OCI-LY1 (cell line): ENCODE measurements at regions not wholly inside any gene's neighbourhood (a gene's known extent, or its start where the extent isn't known, plus 50 kb on each side); places are given as distances from the start of the nearest gene placed in this dataset.

ENCODE experiments used
- H2AFZ ChIP-seq: fragments of 200-600 bp; sonication (generic), shearing (Covaris generic); 2 replicates; pipeline ENCODE4 v1.6.0; 2014; ENCODE audit warnings: antibody characterized with exemption, mild to moderate bottlenecking, low read length
- H3F3A ChIP-seq: fragments of 200-600 bp; sonication (generic), shearing (Covaris generic); 2 replicates; pipeline ENCODE4 v1.6.0; 2014; ENCODE audit warnings: mild to moderate bottlenecking, antibody characterized with exemption, low read length, moderate library complexity; ENCODE audit not compliant: insufficient read depth
- H3K27ac ChIP-seq: fragments of 200-600 bp; sonication (generic); 2 replicates; pipeline ENCODE4 v1.5.1; 2014; ENCODE audit warnings: low read length, mixed run types, mild to moderate bottlenecking, low read depth; ENCODE audit not compliant: poor library complexity, severe bottlenecking
- H3K27me3 ChIP-seq: fragments of 200-600 bp; sonication (generic); 2 replicates; pipeline ENCODE4 v1.6.0; 2014; ENCODE audit warnings: antibody characterized with exemption, mild to moderate bottlenecking, low read length, moderate library complexity; ENCODE audit not compliant: insufficient read depth
- H3K36me3 ChIP-seq: fragments of 200-600 bp; sonication (generic); 2 replicates; pipeline ENCODE4 v1.6.1; 2014; ENCODE audit warnings: mild to moderate bottlenecking, antibody characterized with exemption, low read length, moderate library complexity, mixed read lengths; ENCODE audit not compliant: insufficient read depth
- H3K4me1 ChIP-seq: fragments of 200-600 bp; sonication (generic); 2 replicates; pipeline ENCODE4 v1.5.1; 2014; ENCODE audit warnings: mild to moderate bottlenecking, low read length, moderate library complexity; ENCODE audit not compliant: insufficient read depth, severe bottlenecking
- H3K4me2 ChIP-seq: fragments of 200-600 bp; sonication (generic), shearing (Covaris generic); 2 replicates; pipeline ENCODE4 v1.6.1; 2014; ENCODE audit warnings: low read length
- H3K4me3 ChIP-seq: fragments of 200-600 bp; sonication (generic); 2 replicates; pipeline ENCODE4 v1.5.1; 2014; ENCODE audit warnings: low read length, low read depth, mild to moderate bottlenecking, mixed read lengths; ENCODE audit not compliant: poor library complexity, severe bottlenecking
- H3K79me2 ChIP-seq: fragments of 200-600 bp; shearing (Covaris generic); 2 replicates; pipeline ENCODE4 v1.6.1; 2016; ENCODE audit warnings: mixed run types, low read length, mixed read lengths; ENCODE audit not compliant: insufficient read depth
- H3K9ac ChIP-seq: fragments of 200-600 bp; sonication (generic), shearing (Covaris generic); 2 replicates; pipeline ENCODE4 v1.6.1; 2014; ENCODE audit warnings: mild to moderate bottlenecking, low read length, mixed read lengths
- H3K9me2 ChIP-seq: fragments of 200-600 bp; sonication (generic), shearing (Covaris generic); 2 replicates; pipeline ENCODE4 v1.6.1; 2014; ENCODE audit warnings: low read depth, mild to moderate bottlenecking, low read length, mixed read lengths
- H3K9me3 ChIP-seq: fragments of 200-600 bp; shearing (Covaris generic); 2 replicates; pipeline ENCODE4 v1.6.1; 2014; ENCODE audit warnings: low read length, mixed read lengths
- H4K20me1 ChIP-seq: fragments of 200-600 bp; sonication (generic), shearing (Covaris generic); 2 replicates; pipeline ENCODE4 v1.6.0; 2016; ENCODE audit warnings: mild to moderate bottlenecking, low read length; ENCODE audit not compliant: insufficient read depth
- EZH2 ChIP-seq: fragments of 200-600 bp; sonication (generic), shearing (Covaris generic); IDR thresholded peaks from 2 replicates; pipeline ENCODE4 v1.8.0; 2017; ENCODE audit warnings: borderline replicate concordance, mixed run types, mild to moderate bottlenecking, antibody characterized with exemption, low read length, moderate library complexity, mixed read lengths
- TF ChIP-seq, protein P1 (sequence below): fragments of 200-600 bp; sonication (generic), shearing (Covaris generic); IDR thresholded peaks from 2 replicates; pipeline ENCODE4 v1.5.1; 2017; ENCODE audit warnings: mild to moderate bottlenecking, antibody characterized with exemption, low read length, moderate library complexity, mixed read lengths

DNA sequence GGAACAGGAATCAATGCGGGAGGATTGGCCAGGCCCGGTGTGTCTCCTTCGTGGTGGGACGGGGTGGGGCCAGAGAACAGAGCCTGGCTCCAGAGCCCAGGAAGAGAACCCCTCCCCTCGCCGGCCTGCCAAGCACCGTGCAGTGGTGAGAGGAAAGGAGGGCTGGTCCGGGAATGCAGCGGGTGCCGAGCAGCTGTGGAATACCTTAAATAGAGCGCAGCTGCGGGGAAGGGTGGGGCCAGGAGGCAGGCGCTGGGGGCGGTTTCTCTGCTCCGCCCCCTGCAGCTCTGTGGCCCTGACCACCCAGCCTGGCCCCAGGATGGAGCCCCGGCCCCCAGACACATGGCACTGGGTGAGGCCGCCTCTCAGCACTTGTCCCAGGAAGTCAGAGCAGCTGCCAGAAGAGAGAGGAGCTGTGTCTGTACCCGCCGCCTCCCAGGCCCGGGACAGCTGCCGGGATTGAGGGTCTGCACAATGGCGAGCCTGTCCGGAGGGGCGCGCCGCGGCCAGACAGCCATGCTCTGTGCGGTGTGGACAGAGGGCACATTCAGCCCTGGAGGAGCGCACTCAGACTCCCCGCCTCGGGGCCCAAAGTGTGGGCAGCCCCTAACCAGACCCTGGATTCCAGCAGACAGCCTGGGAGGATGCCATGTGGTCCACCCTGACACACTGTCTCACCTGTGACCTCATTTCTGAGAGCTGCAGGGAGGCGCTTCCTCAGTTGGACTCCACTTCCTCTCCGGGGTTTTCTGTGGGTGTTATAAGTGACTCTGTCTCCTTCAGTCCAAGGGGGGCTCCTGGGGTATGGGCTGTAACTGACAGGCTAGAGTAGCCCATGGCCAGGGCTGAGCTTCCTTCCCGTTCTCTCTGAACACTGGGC is 268.8 kb downstream of the SEC14L1 start:
- H3K4me3 ChIP-seq, result no peak overlapping the region
- H3K27me3 ChIP-seq, result no peaks in the 10 kb centered on the region
- H4K20me1 ChIP-seq, result no peaks in the 10 kb centered on the region
- no peak overlapping the region for H2AFZ ChIP-seq
- no peaks in the 10 kb centered on the region for H3K36me3 ChIP-seq
- no peak overlapping the region for H3K27ac ChIP-seq
- H3K9ac ChIP-seq, result no peak overlapping the region
- H3K79me2 ChIP-seq, result no peaks in the 10 kb centered on the region
- H3K4me1 ChIP-seq, result peaks cover 32% of the 10 kb centered on the region
- no peak overlapping the region for H3K4me2 ChIP-seq
- no peaks in the 10 kb centered on the region for H3K9me2 ChIP-seq
- no peaks in the 10 kb centered on the region for H3K9me3 ChIP-seq
- no peaks in the 10 kb centered on the region for H3F3A ChIP-seq
- TF ChIP-seq, protein P1, sequence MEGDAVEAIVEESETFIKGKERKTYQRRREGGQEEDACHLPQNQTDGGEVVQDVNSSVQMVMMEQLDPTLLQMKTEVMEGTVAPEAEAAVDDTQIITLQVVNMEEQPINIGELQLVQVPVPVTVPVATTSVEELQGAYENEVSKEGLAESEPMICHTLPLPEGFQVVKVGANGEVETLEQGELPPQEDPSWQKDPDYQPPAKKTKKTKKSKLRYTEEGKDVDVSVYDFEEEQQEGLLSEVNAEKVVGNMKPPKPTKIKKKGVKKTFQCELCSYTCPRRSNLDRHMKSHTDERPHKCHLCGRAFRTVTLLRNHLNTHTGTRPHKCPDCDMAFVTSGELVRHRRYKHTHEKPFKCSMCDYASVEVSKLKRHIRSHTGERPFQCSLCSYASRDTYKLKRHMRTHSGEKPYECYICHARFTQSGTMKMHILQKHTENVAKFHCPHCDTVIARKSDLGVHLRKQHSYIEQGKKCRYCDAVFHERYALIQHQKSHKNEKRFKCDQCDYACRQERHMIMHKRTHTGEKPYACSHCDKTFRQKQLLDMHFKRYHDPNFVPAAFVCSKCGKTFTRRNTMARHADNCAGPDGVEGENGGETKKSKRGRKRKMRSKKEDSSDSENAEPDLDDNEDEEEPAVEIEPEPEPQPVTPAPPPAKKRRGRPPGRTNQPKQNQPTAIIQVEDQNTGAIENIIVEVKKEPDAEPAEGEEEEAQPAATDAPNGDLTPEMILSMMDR, result no peak
- no peak for TF ChIP-seq EZH2

DNA sequence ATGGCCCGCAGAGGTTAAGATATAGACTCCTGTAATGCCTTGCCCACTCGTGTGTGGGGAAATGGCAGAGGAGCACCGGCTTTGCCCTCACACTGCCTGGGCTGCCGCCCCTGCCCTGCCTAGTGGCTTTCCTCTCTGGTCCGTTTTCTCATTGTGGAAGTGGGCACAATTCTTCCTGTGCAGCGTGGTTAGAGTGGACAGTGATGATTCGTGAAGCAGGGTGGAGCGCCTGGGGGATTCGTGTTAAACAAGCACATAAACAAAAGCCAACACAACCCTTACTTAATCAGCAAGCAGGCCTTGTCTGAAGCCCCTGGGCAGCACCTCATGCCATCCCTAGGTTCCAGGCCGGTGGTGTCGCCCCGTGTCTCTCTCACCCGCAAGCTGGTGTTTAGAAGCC is 269.7 kb downstream of the SEC14L1 start:
- Histone ChIP-seq H3K27ac (no peak overlapping the region), H3K36me3 (no peaks in the 10 kb centered on the region), H3K4me2 (no peak overlapping the region), H3K79me2 (no peaks in the 10 kb centered on the region), H3K9ac (no peak overlapping the region), H4K20me1 (no peaks in the 10 kb centered on the region), H3K4me1 (peaks cover 22% of the 10 kb centered on the region), H3F3A (no peaks in the 10 kb centered on the region), H3K9me2 (no peaks in the 10 kb centered on the region), H3K27me3 (no peaks in the 10 kb centered on the region), H3K9me3 (no peaks in the 10 kb centered on the region), H2AFZ (no peak overlapping the region), H3K4me3 (no peak overlapping the region)
- TF ChIP-seq, protein P1, result no peak
- no peak for TF ChIP-seq EZH2

DNA sequence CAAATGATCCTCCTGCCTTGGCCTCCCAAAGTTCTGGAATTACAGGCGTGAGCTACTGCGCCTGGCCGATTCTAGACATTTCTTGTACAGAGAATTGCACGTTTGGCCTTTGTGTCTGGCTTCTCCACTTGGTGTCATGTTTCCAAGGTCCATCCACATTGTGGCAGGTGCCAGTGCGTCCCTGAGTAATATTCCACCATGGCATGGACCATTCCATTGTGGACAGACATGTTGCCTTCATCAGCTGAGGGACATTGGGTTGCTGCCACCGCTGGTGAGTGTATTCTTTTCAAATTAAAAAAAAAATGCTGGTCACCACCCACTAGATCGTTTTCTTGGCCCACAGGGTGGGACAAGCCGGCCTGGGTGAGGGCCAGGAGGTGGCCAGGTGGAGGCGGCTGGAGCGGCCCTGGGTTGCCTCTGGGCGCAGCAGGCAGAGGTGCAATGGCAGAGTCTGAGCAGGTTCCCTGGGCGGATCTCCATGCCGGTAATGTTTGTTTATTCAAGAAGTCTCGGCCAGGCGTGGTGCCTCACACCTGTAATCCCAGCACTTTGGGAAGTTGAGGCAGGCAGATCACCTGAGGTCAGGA is 274.1 kb downstream of the SEC14L1 start:
- no peaks in the 10 kb centered on the region for H3K79me2 ChIP-seq

More for the DNA sequence above, 274.1 kb downstream of the SEC14L1 start:
- Histone ChIP-seq H3K4me1 (peaks cover 14% of the 10 kb centered on the region), H3K9me3 (no peaks in the 10 kb centered on the region), H3K36me3 (no peaks in the 10 kb centered on the region), H2AFZ (no peak overlapping the region), H4K20me1 (no peaks in the 10 kb centered on the region), H3F3A (no peaks in the 10 kb centered on the region), H3K9ac (no peak overlapping the region), H3K9me2 (no peaks in the 10 kb centered on the region), H3K4me2 (no peak overlapping the region), H3K27me3 (no peaks in the 10 kb centered on the region), H3K4me3 (no peak overlapping the region), H3K27ac (no peak overlapping the region)
- TF ChIP-seq, protein P1, result no peak
- no peak for TF ChIP-seq EZH2
